GM18858 (cell line): ENCODE measurements at regions not wholly inside any gene's neighbourhood (a gene's known extent, or its start where the extent isn't known, plus 50 kb on each side); places are given as distances from the start of the nearest gene placed in this dataset.
A peak's percentile ranks its signal among the peaks of the same experiment; 100 is the strongest.
"Not testable (repeated sequence)": the region's sequence is repeated elsewhere in the genome, so short reads cannot be mapped to it uniquely, and the experiment has no call there.

ENCODE experiments used
- ATAC-seq: cut with Tn5 transposase; IDR thresholded peaks from one replicate; pipeline ENCODE4 v1.9.1; 2021; ENCODE audit not compliant: unreplicated experiment

- ATAC-seq, result no peak
Measured at GRCh38 chr14:34103176-34103575, 152.3 kb upstream of the EGLN3 start.

- no peak for ATAC-seq
Measured at GRCh38 chr14:34099635-34100034, 148.8 kb upstream of the EGLN3 start.

- ATAC-seq, result no peak
Measured at GRCh38 chr14:34098985-34099349, 148.1 kb upstream of the EGLN3 start.

GRCh38 chr14:34098045-34098984, 147.4 kb upstream of the EGLN3 start:
- ATAC-seq, result no peak

GRCh38 chr14:34097644-34098043, 146.8 kb upstream of the EGLN3 start:
- no peak for ATAC-seq

GRCh38 chr14:34094384-34094783, 143.5 kb upstream of the EGLN3 start:
- no peak for ATAC-seq

GRCh38 chr14:34093883-34094282, 143.0 kb upstream of the EGLN3 start:
- no peak for ATAC-seq

GRCh38 chr14:34090451-34090850, 139.6 kb upstream of the EGLN3 start:
- ATAC-seq, result no peak

GRCh38 chr14:34088914-34089313, 138.0 kb upstream of the EGLN3 start:
- ATAC-seq, result no peak

- ATAC-seq, result no peak
Measured at GRCh38 chr14:34087571-34087970, 136.7 kb upstream of the EGLN3 start.

- no peak for ATAC-seq
Measured at GRCh38 chr14:34086223-34086757, 135.4 kb upstream of the EGLN3 start.

- no peak for ATAC-seq
Measured at GRCh38 chr14:34085695-34086094, 134.8 kb upstream of the EGLN3 start.

GRCh38 chr14:34081576-34082136, 130.8 kb upstream of the EGLN3 start:
- no peak for ATAC-seq

- ATAC-seq, result no peak
Measured at GRCh38 chr14:34081101-34081575, 130.3 kb upstream of the EGLN3 start.

- not testable (repeated sequence) for ATAC-seq
Measured at GRCh38 chr14:34079643-34080042, 128.8 kb upstream of the EGLN3 start.

GRCh38 chr14:34078117-34078743, 127.4 kb upstream of the EGLN3 start:
- no peak for ATAC-seq

- no peak for ATAC-seq
Measured at GRCh38 chr14:34075826-34076225, 125.0 kb upstream of the EGLN3 start.

GRCh38 chr14:34075042-34075744, 124.3 kb upstream of the EGLN3 start:
- ATAC-seq, result no peak

GRCh38 chr14:34072921-34073320, 122.0 kb upstream of the EGLN3 start:
- ATAC-seq, result peak; percentile 56

- ATAC-seq, result no peak
Measured at GRCh38 chr14:34072401-34072800, 121.5 kb upstream of the EGLN3 start.

GRCh38 chr14:34070917-34071407, 120.1 kb upstream of the EGLN3 start:
- ATAC-seq, result no peak
